ENCODE measurements at regions not wholly inside any gene's neighbourhood (a gene's known extent, or its start where the extent isn't known, plus 50 kb on each side); places are given as distances from the start of the nearest gene placed in this dataset.

DNA sequence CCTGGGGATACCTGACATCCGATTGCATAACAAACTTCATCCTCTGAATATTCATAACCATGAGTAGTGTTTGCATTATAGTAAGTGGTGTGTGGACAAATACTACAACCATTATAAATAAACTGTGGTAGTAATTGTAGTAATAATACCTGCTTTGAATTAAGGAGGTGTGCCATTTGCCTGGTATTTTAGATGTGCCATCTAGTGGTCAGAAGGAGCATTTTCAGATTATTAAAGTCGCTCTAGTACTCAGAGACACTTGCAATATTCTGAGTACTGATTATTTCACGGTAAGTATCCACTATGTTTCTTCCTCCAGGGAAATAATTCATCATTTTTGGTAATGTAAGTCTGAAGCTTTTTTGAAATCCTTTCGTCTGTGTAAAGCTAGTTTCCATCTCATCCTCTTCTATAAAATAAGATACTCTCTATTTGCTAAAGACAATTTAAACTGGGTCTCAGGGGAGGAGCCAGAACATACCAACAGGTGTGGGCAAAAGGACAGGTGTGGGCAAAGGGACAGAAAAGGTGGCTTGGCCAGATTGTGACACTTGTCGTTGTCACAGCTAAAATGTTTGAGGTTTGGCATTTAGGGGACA lies 115.3 kb upstream of the WDR11 start:
- TF ChIP-seq, protein P1, sequence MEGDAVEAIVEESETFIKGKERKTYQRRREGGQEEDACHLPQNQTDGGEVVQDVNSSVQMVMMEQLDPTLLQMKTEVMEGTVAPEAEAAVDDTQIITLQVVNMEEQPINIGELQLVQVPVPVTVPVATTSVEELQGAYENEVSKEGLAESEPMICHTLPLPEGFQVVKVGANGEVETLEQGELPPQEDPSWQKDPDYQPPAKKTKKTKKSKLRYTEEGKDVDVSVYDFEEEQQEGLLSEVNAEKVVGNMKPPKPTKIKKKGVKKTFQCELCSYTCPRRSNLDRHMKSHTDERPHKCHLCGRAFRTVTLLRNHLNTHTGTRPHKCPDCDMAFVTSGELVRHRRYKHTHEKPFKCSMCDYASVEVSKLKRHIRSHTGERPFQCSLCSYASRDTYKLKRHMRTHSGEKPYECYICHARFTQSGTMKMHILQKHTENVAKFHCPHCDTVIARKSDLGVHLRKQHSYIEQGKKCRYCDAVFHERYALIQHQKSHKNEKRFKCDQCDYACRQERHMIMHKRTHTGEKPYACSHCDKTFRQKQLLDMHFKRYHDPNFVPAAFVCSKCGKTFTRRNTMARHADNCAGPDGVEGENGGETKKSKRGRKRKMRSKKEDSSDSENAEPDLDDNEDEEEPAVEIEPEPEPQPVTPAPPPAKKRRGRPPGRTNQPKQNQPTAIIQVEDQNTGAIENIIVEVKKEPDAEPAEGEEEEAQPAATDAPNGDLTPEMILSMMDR (IDR thresholded peaks at IDR 0.05; ENCODE audit: low read depth, low read length, poor library complexity, severe bottlenecking): peak; percentile 63
- TF ChIP-seq EZH2phosphoT487 (IDR thresholded peaks at IDR 0.05; ENCODE audit: borderline replicate concordance, low read length): no peak

Data from DOHH2 (cell line).